ENCODE measurements at regions not wholly inside any gene's neighbourhood (a gene's known extent, or its start where the extent isn't known, plus 50 kb on each side); places are given as distances from the start of the nearest gene placed in this dataset.

DNA sequence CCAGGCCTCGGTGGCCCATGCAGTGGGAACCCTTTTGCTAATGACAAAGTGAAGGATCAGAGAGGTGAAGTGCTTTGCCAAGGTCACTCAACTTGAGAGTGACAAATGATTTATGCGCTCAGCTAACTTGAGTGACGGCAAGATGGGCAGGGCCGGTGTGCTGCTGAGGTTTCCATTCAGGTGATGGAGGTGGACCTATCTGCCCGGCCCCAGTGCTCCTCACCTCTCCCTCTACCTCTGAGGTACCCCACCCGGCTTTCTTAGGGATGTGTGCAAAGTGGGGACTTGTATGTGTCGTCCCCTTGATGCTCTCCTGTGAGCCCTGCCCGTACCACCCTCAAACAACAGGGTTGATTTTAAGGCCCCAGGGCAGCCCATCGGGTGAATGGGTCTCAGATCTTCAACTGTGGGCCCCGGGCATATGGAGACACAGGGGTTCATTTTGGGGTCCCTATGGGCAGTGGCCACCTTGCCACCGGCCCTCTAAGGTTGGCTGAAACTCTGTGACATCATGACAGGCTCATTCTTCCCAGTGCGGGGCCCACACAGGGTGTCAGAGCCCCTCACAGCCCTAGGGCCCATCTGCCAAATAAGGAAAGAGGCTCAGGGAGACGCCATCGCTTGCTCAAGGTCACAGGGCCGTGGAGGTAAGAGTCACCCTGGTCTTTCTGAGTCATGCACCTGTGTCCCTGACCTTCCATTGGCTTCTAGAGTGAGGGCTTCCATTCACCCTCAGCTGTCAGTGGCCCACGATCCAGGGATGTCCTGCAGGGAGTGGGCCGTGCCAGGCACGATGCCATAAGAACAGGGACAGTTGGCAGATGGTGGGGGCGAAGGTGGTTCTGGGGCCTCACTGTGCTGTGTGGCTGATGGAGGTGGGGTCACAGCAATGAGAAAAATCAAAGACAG lies 170.6 kb upstream of the MVB12B start:
- Histone ChIP-seq H3K27me3 (ENCODE audit: control insufficient read depth in 2 of 2, insufficient read depth in 1 of 2, low read length in 1 of 2) (peaks cover 0 to 16% of the 10 kb centered on the region in 2 donors), H3K4me3 (ENCODE audit: low read length in 2 of 2) (no peak overlapping the region), H3K4me1 (ENCODE audit: control insufficient read depth in 2 of 2, insufficient read depth in 2 of 2, low read length in 2 of 2) (peaks cover 0 to 3% of the 10 kb centered on the region in 2 donors), H3K27ac (ENCODE audit: low read depth in 1 of 2, low read length in 1 of 2) (no peak overlapping the region), H3K9me3 (ENCODE audit: control insufficient read depth in 2 of 2, insufficient read depth in 1 of 2, low read length in 1 of 2) (no peaks in the 10 kb centered on the region), H3K36me3 (ENCODE audit: control insufficient read depth in 2 of 2, insufficient read depth in 2 of 2, low read length in 1 of 2) (no peaks in the 10 kb centered on the region)
- WGBS: 95% methylated on average over 19 of the region's 19 CpGs
- no peak for DNase-seq (ENCODE audit: low read depth in 6 of 9, low spot score in 9 of 9)

GRCh38 chr9:126156898-126157297 lies 169.7 kb upstream of the MVB12B start:
- 94% methylated on average over 12 of the region's 12 CpGs for WGBS
- Histone ChIP-seq H3K4me1 (ENCODE audit: control insufficient read depth in 2 of 2, insufficient read depth in 2 of 2, low read length in 2 of 2) (peaks cover 0 to 3% of the 10 kb centered on the region in 2 donors), H3K27ac (ENCODE audit: low read depth in 1 of 2, low read length in 1 of 2) (no peak overlapping the region), H3K27me3 (ENCODE audit: control insufficient read depth in 2 of 2, insufficient read depth in 1 of 2, low read length in 1 of 2) (peaks cover 0 to 13% of the 10 kb centered on the region in 2 donors), H3K36me3 (ENCODE audit: control insufficient read depth in 2 of 2, insufficient read depth in 2 of 2, low read length in 1 of 2) (no peaks in the 10 kb centered on the region), H3K4me3 (ENCODE audit: low read length in 2 of 2) (no peak overlapping the region), H3K9me3 (ENCODE audit: control insufficient read depth in 2 of 2, insufficient read depth in 1 of 2, low read length in 1 of 2) (no peaks in the 10 kb centered on the region)
- DNase-seq (ENCODE audit: low read depth in 6 of 9, low spot score in 9 of 9): no peak

- DNase-seq (ENCODE audit: low read depth in 6 of 9, low spot score in 9 of 9): no peak
- Histone ChIP-seq H3K27me3 (ENCODE audit: control insufficient read depth in 2 of 2, insufficient read depth in 1 of 2, low read length in 1 of 2) (peaks cover 0 to 14% of the 10 kb centered on the region in 2 donors), H3K4me1 (ENCODE audit: control insufficient read depth in 2 of 2, insufficient read depth in 2 of 2, low read length in 2 of 2) (peaks cover 0 to 3% of the 10 kb centered on the region in 2 donors), H3K9me3 (ENCODE audit: control insufficient read depth in 2 of 2, insufficient read depth in 1 of 2, low read length in 1 of 2) (no peaks in the 10 kb centered on the region), H3K27ac (ENCODE audit: low read depth in 1 of 2, low read length in 1 of 2) (no peak overlapping the region), H3K4me3 (ENCODE audit: low read length in 2 of 2) (no peak overlapping the region), H3K36me3 (ENCODE audit: control insufficient read depth in 2 of 2, insufficient read depth in 2 of 2, low read length in 1 of 2) (no peaks in the 10 kb centered on the region)
- 40% methylated on average over 10 of the region's 10 CpGs for WGBS
Observed at GRCh38 chr9:126157423-126157822, 169.2 kb upstream of the MVB12B start.

DNA sequence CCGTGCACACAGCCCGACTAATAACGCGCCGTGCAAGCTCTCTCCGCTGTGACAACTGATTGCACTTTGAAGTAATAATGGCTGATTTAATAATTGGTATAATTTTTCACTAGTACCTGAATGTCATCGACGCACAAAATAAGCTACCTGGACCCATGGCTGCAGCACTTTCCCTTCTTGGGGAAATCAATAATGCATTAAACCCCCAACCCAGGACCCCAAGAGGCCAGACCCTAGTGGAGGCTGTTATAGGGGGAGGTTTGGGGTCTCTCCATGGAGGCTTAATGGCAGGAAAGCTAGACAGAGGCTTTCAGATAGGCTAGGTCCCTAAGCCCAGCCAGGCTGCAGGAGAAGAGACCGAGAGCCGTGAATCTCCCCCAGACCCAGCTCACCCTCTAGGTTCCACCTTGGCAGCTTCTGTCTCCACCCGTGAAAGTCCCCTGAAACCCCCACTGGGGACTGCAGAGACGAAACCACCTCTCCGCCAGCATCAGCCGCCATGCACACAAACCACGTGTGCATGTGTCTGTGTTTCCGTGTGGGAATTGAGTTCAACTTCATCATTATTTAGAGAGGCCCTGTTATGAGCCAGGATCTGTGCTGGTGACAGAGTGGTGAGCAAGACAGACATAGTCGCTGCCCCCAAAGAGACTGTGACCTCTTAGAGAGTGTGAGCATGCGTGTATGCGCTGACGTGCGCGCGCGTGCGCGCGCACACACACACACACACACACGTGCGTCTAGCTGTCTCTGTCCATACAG lies 168.6 kb upstream of the MVB12B start:
- Histone ChIP-seq H3K4me3 (ENCODE audit: low read length in 2 of 2) (no peak overlapping the region), H3K36me3 (ENCODE audit: control insufficient read depth in 2 of 2, insufficient read depth in 2 of 2, low read length in 1 of 2) (no peaks in the 10 kb centered on the region), H3K27ac (ENCODE audit: low read depth in 1 of 2, low read length in 1 of 2) (no peak overlapping the region), H3K9me3 (ENCODE audit: control insufficient read depth in 2 of 2, insufficient read depth in 1 of 2, low read length in 1 of 2) (no peaks in the 10 kb centered on the region), H3K27me3 (ENCODE audit: control insufficient read depth in 2 of 2, insufficient read depth in 1 of 2, low read length in 1 of 2) (peaks cover 0 to 16% of the 10 kb centered on the region in 2 donors), H3K4me1 (ENCODE audit: control insufficient read depth in 2 of 2, insufficient read depth in 2 of 2, low read length in 2 of 2) (peaks cover 0 to 3% of the 10 kb centered on the region in 2 donors)
- WGBS: 80% methylated on average over 29 of the region's 29 CpGs
- no peak for DNase-seq (ENCODE audit: low read depth in 6 of 9, low spot score in 9 of 9)

DNA sequence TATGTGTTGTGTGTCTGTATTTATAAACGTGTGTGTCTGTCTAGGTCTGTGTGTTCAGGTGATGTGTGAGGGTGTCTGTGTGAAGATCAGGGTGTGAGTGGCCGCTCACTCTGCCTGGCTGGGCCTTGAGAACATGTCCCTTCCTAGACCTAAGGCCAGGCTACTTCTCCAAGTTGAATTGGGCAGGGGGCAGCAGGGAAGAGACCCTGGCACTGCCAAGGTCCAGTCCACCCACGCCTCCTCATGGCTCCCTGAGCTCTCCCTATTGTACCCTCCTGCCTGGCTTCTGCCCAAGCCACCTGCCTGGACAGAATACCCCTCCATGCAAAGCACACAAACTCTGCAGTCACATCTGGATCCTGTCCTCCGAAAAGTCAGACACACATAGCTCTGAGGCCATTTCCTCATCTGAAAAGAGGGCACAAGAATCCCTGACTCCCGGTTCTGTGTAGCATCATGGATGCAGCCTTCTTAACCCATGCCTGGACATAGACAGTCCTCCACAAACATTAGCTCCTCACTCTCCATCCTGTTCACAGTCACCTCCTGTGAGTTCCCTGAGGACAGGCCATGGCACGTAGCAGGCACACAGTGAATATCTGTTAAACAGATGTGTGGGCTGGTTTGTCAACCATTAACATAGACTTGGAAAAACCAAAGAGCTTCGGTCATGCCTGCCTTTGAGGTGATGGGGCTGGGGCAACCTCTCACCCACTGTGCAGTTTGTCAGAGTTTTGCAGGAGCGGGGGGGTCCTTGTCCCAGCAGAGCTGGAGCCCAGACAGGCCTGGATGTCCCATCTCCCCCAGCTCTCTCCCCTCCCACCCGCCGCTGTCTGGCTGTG lies 167.8 kb upstream of the MVB12B start:
- H3K4me3 ChIP-seq (ENCODE audit: low read length in 2 of 2): no peak overlapping the region
- 80% methylated on average over 10 of the region's 10 CpGs for WGBS
- H3K27me3 ChIP-seq (ENCODE audit: control insufficient read depth in 2 of 2, insufficient read depth in 1 of 2, low read length in 1 of 2): peaks cover 0 to 16% of the 10 kb centered on the region in 2 donors
- no peaks in the 10 kb centered on the region for H3K9me3 ChIP-seq (ENCODE audit: control insufficient read depth in 2 of 2, insufficient read depth in 1 of 2, low read length in 1 of 2)
- no peak overlapping the region for H3K27ac ChIP-seq (ENCODE audit: low read depth in 1 of 2, low read length in 1 of 2)
- no peaks in the 10 kb centered on the region for H3K36me3 ChIP-seq (ENCODE audit: control insufficient read depth in 2 of 2, insufficient read depth in 2 of 2, low read length in 1 of 2)
- DNase-seq (ENCODE audit: low read depth in 6 of 9, low spot score in 9 of 9): no peak
- H3K4me1 ChIP-seq (ENCODE audit: control insufficient read depth in 2 of 2, insufficient read depth in 2 of 2, low read length in 2 of 2): peaks cover 0 to 3% of the 10 kb centered on the region in 2 donors

- no peaks in the 10 kb centered on the region for H3K36me3 ChIP-seq (ENCODE audit: control insufficient read depth in 2 of 2, insufficient read depth in 2 of 2, low read length in 1 of 2)
- no peaks in the 10 kb centered on the region for H3K9me3 ChIP-seq (ENCODE audit: control insufficient read depth in 2 of 2, insufficient read depth in 1 of 2, low read length in 1 of 2)
- 80% methylated on average over 17 of the region's 17 CpGs for WGBS
- no peak overlapping the region for H3K27ac ChIP-seq (ENCODE audit: low read depth in 1 of 2, low read length in 1 of 2)
- DNase-seq (ENCODE audit: low read depth in 6 of 9, low spot score in 9 of 9): no peak
- peaks cover 0 to 16% of the 10 kb centered on the region in 2 donors for H3K27me3 ChIP-seq (ENCODE audit: control insufficient read depth in 2 of 2, insufficient read depth in 1 of 2, low read length in 1 of 2)
- no peak overlapping the region for H3K4me3 ChIP-seq (ENCODE audit: low read length in 2 of 2)
- H3K4me1 ChIP-seq (ENCODE audit: control insufficient read depth in 2 of 2, insufficient read depth in 2 of 2, low read length in 2 of 2): peaks cover 0 to 3% of the 10 kb centered on the region in 2 donors
Observed at GRCh38 chr9:126159430-126160060, 167.1 kb upstream of the MVB12B start.

GRCh38 chr9:126160067-126160853 lies 166.4 kb upstream of the MVB12B start:
- DNase-seq (ENCODE audit: low read depth in 6 of 9, low spot score in 9 of 9): no peak
- H3K36me3 ChIP-seq (ENCODE audit: control insufficient read depth in 2 of 2, insufficient read depth in 2 of 2, low read length in 1 of 2): no peaks in the 10 kb centered on the region
- WGBS: 95% methylated on average over 10 of the region's 10 CpGs
- H3K4me3 ChIP-seq (ENCODE audit: low read length in 2 of 2): no peak overlapping the region
- no peak overlapping the region for H3K27ac ChIP-seq (ENCODE audit: low read depth in 1 of 2, low read length in 1 of 2)
- H3K27me3 ChIP-seq (ENCODE audit: control insufficient read depth in 2 of 2, insufficient read depth in 1 of 2, low read length in 1 of 2): peaks cover 0 to 16% of the 10 kb centered on the region in 2 donors
- H3K9me3 ChIP-seq (ENCODE audit: control insufficient read depth in 2 of 2, insufficient read depth in 1 of 2, low read length in 1 of 2): no peaks in the 10 kb centered on the region
- H3K4me1 ChIP-seq (ENCODE audit: control insufficient read depth in 2 of 2, insufficient read depth in 2 of 2, low read length in 2 of 2): peaks cover 0 to 3% of the 10 kb centered on the region in 2 donors

GRCh38 chr9:126160854-126161329 lies 165.7 kb upstream of the MVB12B start:
- no peak overlapping the region for H3K27ac ChIP-seq (ENCODE audit: low read depth in 1 of 2, low read length in 1 of 2)
- no peak for DNase-seq (ENCODE audit: low read depth in 6 of 9, low spot score in 9 of 9)
- H3K27me3 ChIP-seq (ENCODE audit: control insufficient read depth in 2 of 2, insufficient read depth in 1 of 2, low read length in 1 of 2): peaks cover 0 to 16% of the 10 kb centered on the region in 2 donors
- H3K36me3 ChIP-seq (ENCODE audit: control insufficient read depth in 2 of 2, insufficient read depth in 2 of 2, low read length in 1 of 2): no peaks in the 10 kb centered on the region
- H3K9me3 ChIP-seq (ENCODE audit: control insufficient read depth in 2 of 2, insufficient read depth in 1 of 2, low read length in 1 of 2): no peaks in the 10 kb centered on the region
- H3K4me3 ChIP-seq (ENCODE audit: low read length in 2 of 2): no peak overlapping the region
- 92% methylated on average over 1 of the region's 1 CpG for WGBS
- H3K4me1 ChIP-seq (ENCODE audit: control insufficient read depth in 2 of 2, insufficient read depth in 2 of 2, low read length in 2 of 2): peaks cover 0 to 3% of the 10 kb centered on the region in 2 donors
